Neural cell (in vitro differentiated cells): ENCODE measurements at regions not wholly inside any gene's neighbourhood (a gene's known extent, or its start where the extent isn't known, plus 50 kb on each side); places are given as distances from the start of the nearest gene placed in this dataset.

Experiments used
- H2AFZ ChIP-seq: fragments of 200-600, 300-800 bp; sonication (generic), shearing (Covaris generic); 2 replicates; pipeline ENCODE4 v1.6.0; 2014; ENCODE audit warnings: low read depth, mild to moderate bottlenecking, antibody characterized with exemption, low read length, moderate library complexity
- H3F3A ChIP-seq: fragments of 200-600 bp; shearing (Covaris generic); 2 replicates; pipeline ENCODE4 v1.6.1; 2016; ENCODE audit warnings: mild to moderate bottlenecking, moderate library complexity, mixed read lengths, antibody characterized with exemption, low read length; ENCODE audit not compliant: insufficient read depth, poor library complexity, severe bottlenecking
- H3K27ac ChIP-seq: fragments of 200-600, 300-800 bp; sonication (generic), shearing (Covaris generic); 2 replicates; pipeline ENCODE4 v1.5.1; 2014; ENCODE audit warnings: mild to moderate bottlenecking, low read length, moderate library complexity
- H3K27me3 ChIP-seq: fragments of 300-800, 200-600 bp; sonication (generic), shearing (Covaris generic); 2 replicates; pipeline ENCODE4 v1.6.0; 2014; ENCODE audit warnings: mild to moderate bottlenecking, low read depth, low read length, moderate library complexity; ENCODE audit not compliant: insufficient read depth
- H3K36me3 ChIP-seq: fragments of 300-800, 200-600 bp; sonication (generic), shearing (Covaris generic); 2 replicates; pipeline ENCODE4 v1.5.1; 2014; ENCODE audit warnings: mild to moderate bottlenecking, antibody characterized with exemption, low read length, moderate library complexity; ENCODE audit not compliant: insufficient read depth
- H3K4me2 ChIP-seq: fragments of 300-800, 200-600 bp; sonication (generic), shearing (Covaris generic); 2 replicates; pipeline ENCODE4 v1.6.0; 2014; ENCODE audit warnings: mild to moderate bottlenecking, low read length
- H3K4me3 ChIP-seq: fragments of 300-800, 200-600 bp; sonication (generic), shearing (Covaris generic); 2 replicates; pipeline ENCODE4 v1.5.1; 2014; ENCODE audit warnings: mild to moderate bottlenecking, low read length, moderate library complexity
- H3K79me2 ChIP-seq: fragments of 200-600 bp; shearing (Covaris generic); replicated peaks from 2 replicates; pipeline ENCODE4 v1.6.0; 2014; ENCODE audit warnings: mild to moderate bottlenecking, low read length, moderate library complexity; ENCODE audit not compliant: insufficient read depth
- H3K9ac ChIP-seq: fragments of 300-800, 200-600 bp; sonication (generic), shearing (Covaris generic); 2 replicates; pipeline ENCODE4 v1.6.1; 2016; ENCODE audit warnings: mild to moderate bottlenecking, low read length, mixed read lengths
- H3K9me2 ChIP-seq: fragments of 200-600 bp; shearing (Covaris generic); 2 replicates; pipeline ENCODE4 v1.6.1; 2016; ENCODE audit warnings: mild to moderate bottlenecking, low read length, mixed read lengths; ENCODE audit not compliant: insufficient read depth
- H3K9me3 ChIP-seq: fragments of 200-600, 300-800 bp; sonication (generic), shearing (Covaris generic); 2 replicates; pipeline ENCODE4 v1.6.1; 2016; ENCODE audit warnings: mild to moderate bottlenecking, mixed run types, low read length, moderate library complexity, mixed read lengths
- H4K20me1 ChIP-seq: fragments of 200-600 bp; shearing (Covaris generic); 2 replicates; pipeline ENCODE4 v1.6.1; 2016; ENCODE audit warnings: mild to moderate bottlenecking, mixed run types; ENCODE audit not compliant: insufficient read depth
- CTCF ChIP-seq: fragments of 450-650 bp; IDR thresholded peaks from 2 replicates; pipeline ENCODE4 v1.5.1; 2014; ENCODE audit warnings: antibody characterized with exemption, mild to moderate bottlenecking, moderate library complexity; ENCODE audit not compliant: poor library complexity, severe bottlenecking
- EP300 ChIP-seq: fragments of 450-650 bp; conservative IDR thresholded peaks from 2 replicates; pipeline ENCODE4 v1.6.1; 2014; ENCODE audit warnings: antibody characterized with exemption, mild to moderate bottlenecking, moderate library complexity; ENCODE audit not compliant: poor library complexity, severe bottlenecking
- EZH2 ChIP-seq: fragments of 200-600, 300-800 bp; shearing (Covaris generic), sonication (generic); IDR thresholded peaks from 2 replicates; pipeline ENCODE4 v1.6.1; 2014; ENCODE audit warnings: antibody characterized with exemption, low read length, borderline replicate concordance, mild to moderate bottlenecking; ENCODE audit not compliant: insufficient read depth, poor library complexity, severe bottlenecking
- MXI1 ChIP-seq: fragments of 450-650 bp; conservative IDR thresholded peaks from 2 replicates; pipeline ENCODE4 v1.6.1; 2014; ENCODE audit warnings: antibody characterized with exemption, mild to moderate bottlenecking; ENCODE audit not compliant: poor library complexity, severe bottlenecking
- POLR2AphosphoS5 ChIP-seq: IDR thresholded peaks from 2 replicates; pipeline ENCODE4 v1.6.1; 2012
- RAD21 ChIP-seq: fragments of 450-650 bp; conservative IDR thresholded peaks from 2 replicates; pipeline ENCODE4 v1.6.1; 2014; ENCODE audit warnings: antibody characterized with exemption, mild to moderate bottlenecking, moderate library complexity
- SMC3 ChIP-seq: fragments of 450-650 bp; conservative IDR thresholded peaks from 2 replicates; pipeline ENCODE4 v1.6.1; 2014; ENCODE audit warnings: antibody characterized with exemption, mild to moderate bottlenecking, moderate library complexity; ENCODE audit not compliant: poor library complexity
- TAF1 ChIP-seq: IDR thresholded peaks from 2 replicates; pipeline ENCODE4 v1.6.1; 2012; ENCODE audit warnings: low read depth
- TF ChIP-seq, protein P1 (sequence below): IDR thresholded peaks from 2 replicates; pipeline ENCODE4 v1.6.1; 2012; ENCODE audit warnings: borderline replicate concordance

DNA sequence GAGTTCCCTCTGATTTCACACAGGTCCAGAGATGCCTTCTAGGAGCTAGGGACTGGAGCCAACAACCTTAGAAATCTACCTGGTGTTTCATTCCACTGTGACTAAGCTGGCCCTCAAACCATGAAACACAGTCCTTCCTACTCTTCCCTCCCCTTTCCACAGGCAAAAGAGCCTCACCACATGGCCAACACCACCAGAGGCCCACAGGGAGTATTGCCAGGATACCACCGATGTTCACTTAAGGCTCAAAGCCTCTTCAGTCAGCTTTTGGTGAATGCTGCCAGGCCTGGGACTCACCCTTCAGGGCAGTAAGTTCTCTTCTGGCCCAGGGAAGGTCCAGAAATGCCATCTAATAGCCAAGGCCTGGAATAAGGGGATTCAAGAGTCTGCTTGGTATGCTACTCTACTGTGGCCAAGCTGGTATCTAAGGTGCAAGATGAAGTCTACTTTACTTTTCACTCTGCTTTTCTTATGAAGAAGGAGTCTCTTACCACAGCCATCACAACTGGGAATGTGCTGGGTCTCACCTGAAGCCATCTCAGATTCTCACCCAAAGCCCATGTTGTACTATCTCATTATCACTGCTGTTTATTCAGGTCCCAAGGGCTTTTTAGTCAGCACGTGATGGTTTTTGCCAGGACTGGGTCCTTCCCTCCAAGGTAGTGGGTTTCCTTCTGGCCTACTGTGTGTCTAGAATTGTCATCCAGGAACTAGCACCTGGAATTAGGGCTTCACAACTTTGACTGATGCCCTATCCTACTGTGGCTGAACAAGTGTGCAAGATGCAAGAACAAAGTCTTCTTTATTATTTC, 1018.4 kb downstream of the TAF11L14 start:
- no peaks in the 10 kb centered on the region for H3K79me2 ChIP-seq
- no peaks in the 10 kb centered on the region for H3K9me3 ChIP-seq
- no peaks in the 10 kb centered on the region for H3K36me3 ChIP-seq
- no peaks in the 10 kb centered on the region for H4K20me1 ChIP-seq
- H3K4me2 ChIP-seq, result no peak overlapping the region
- H3K9ac ChIP-seq, result no peak overlapping the region
- no peaks in the 10 kb centered on the region for H3F3A ChIP-seq
- H3K27me3 ChIP-seq, result no peaks in the 10 kb centered on the region
- TF ChIP-seq EZH2, result no peak
- TF ChIP-seq EP300, result no peak
- no peak for TF ChIP-seq RAD21
- TF ChIP-seq CTCF, result no peak
- no peak for TF ChIP-seq SMC3
- TF ChIP-seq MXI1, result no peak
- TF ChIP-seq TAF1, result no peak
- TF ChIP-seq, protein P1, sequence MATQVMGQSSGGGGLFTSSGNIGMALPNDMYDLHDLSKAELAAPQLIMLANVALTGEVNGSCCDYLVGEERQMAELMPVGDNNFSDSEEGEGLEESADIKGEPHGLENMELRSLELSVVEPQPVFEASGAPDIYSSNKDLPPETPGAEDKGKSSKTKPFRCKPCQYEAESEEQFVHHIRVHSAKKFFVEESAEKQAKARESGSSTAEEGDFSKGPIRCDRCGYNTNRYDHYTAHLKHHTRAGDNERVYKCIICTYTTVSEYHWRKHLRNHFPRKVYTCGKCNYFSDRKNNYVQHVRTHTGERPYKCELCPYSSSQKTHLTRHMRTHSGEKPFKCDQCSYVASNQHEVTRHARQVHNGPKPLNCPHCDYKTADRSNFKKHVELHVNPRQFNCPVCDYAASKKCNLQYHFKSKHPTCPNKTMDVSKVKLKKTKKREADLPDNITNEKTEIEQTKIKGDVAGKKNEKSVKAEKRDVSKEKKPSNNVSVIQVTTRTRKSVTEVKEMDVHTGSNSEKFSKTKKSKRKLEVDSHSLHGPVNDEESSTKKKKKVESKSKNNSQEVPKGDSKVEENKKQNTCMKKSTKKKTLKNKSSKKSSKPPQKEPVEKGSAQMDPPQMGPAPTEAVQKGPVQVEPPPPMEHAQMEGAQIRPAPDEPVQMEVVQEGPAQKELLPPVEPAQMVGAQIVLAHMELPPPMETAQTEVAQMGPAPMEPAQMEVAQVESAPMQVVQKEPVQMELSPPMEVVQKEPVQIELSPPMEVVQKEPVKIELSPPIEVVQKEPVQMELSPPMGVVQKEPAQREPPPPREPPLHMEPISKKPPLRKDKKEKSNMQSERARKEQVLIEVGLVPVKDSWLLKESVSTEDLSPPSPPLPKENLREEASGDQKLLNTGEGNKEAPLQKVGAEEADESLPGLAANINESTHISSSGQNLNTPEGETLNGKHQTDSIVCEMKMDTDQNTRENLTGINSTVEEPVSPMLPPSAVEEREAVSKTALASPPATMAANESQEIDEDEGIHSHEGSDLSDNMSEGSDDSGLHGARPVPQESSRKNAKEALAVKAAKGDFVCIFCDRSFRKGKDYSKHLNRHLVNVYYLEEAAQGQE, result no peak
- TF ChIP-seq POLR2AphosphoS5, result no peak
- no peaks in the 10 kb centered on the region for H3K9me2 ChIP-seq
- H3K4me3 ChIP-seq, result no peak overlapping the region
- H3K27ac ChIP-seq, result no peak overlapping the region
- H2AFZ ChIP-seq, result no peak overlapping the region

- no peaks in the 10 kb centered on the region for H3K36me3 ChIP-seq
- no peaks in the 10 kb centered on the region for H3K9me2 ChIP-seq
- no peaks in the 10 kb centered on the region for H3K27me3 ChIP-seq
- no peak overlapping the region for H3K4me2 ChIP-seq
- H3K79me2 ChIP-seq, result no peaks in the 10 kb centered on the region
- no peaks in the 10 kb centered on the region for H4K20me1 ChIP-seq
- no peaks in the 10 kb centered on the region for H3F3A ChIP-seq
- H3K27ac ChIP-seq, result no peak overlapping the region
- TF ChIP-seq MXI1 (no peak), POLR2AphosphoS5 (no peak), EP300 (no peak), EZH2 (no peak), TAF1 (no peak)
- TF ChIP-seq, protein P1, result no peak
- no peaks in the 10 kb centered on the region for H3K9me3 ChIP-seq
- no peak overlapping the region for H2AFZ ChIP-seq
- no peak overlapping the region for H3K4me3 ChIP-seq
- no peak overlapping the region for H3K9ac ChIP-seq
Observed at GRCh38 chr5:18653216-18653752, 1019.0 kb downstream of the TAF11L14 start.
